HEK293 (cell line): ENCODE measurements at regions not wholly inside any gene's neighbourhood (a gene's known extent, or its start where the extent isn't known, plus 50 kb on each side); places are given as distances from the start of the nearest gene placed in this dataset.

Source experiments
- CTCF ChIA-PET: fragments of 350-600 bp; formaldehyde crosslinking; extraction: SDS; loops from one replicate; lab custom pipeline; 2021; ENCODE audit warnings: antibody characterized with exemption; lab: Yijun Ruan, JAX
- POLR2A ChIA-PET: fragments of 300-600 bp; formaldehyde crosslinking; extraction: SDS; loops from one replicate; lab custom pipeline; 2020; ENCODE audit warnings: antibody characterized with exemption, inconsistent platforms; lab: Yijun Ruan, JAX
- H3K27ac ChIP-seq: fragments of 200-500 bp; sonication (Bioruptor generic); 2 replicates; pipeline ENCODE4 v1.5.1; 2014; ENCODE audit warnings: low read depth, low read length, control low read depth, inconsistent platforms; ENCODE audit errors: extremely low read depth
- H3K36me3 ChIP-seq, 2 experiments: fragments of 200-500 bp in 1 of 2; sonication (Bioruptor generic) in 1 of 2; 1 replicate in 1 of 2; 2 replicates in 1 of 2; pipeline ENCODE4 v1.5.1; 2014 to 2017; ENCODE audit warnings: inconsistent platforms in 2 of 2, low read length in 2 of 2; ENCODE audit not compliant: control insufficient read depth in 2 of 2, insufficient read depth in 1 of 2
- H3K4me1 ChIP-seq: fragments of 200-500 bp; sonication (Bioruptor generic); 2 replicates; pipeline ENCODE4 v1.5.1; 2014; ENCODE audit warnings: mild to moderate bottlenecking, low read length, inconsistent platforms; ENCODE audit not compliant: control insufficient read depth, insufficient read depth
- H3K4me3 ChIP-seq: 2 replicates; pipeline ENCODE4 v1.5.1; 2011; ENCODE audit warnings: low read depth, mild to moderate bottlenecking, control low read depth, low read length, moderate library complexity
- H3K9me3 ChIP-seq: fragments of 200-500 bp; sonication (Bioruptor generic); 2 replicates; pipeline ENCODE4 v1.5.1; 2014; ENCODE audit warnings: low read depth, low read length, inconsistent platforms; ENCODE audit not compliant: control insufficient read depth, insufficient read depth
- BCL6B ChIP-seq: fragments of 450-650 bp; formaldehyde crosslinking; IDR thresholded peaks from 2 replicates; pipeline ENCODE4 v1.5.1; 2017; ENCODE audit warnings: missing biosample characterization, missing genetic modification characterization
- HOXA7 ChIP-seq: sonication (generic); formaldehyde crosslinking; IDR thresholded peaks from 2 replicates; pipeline ENCODE4 v1.8.1; 2022; ENCODE audit warnings: missing genetic modification reagents, borderline replicate concordance
- PATZ1 ChIP-seq: fragments of 450-650 bp; formaldehyde crosslinking; IDR thresholded peaks from 2 replicates; pipeline ENCODE4 v1.5.1; 2016; ENCODE audit warnings: missing biosample characterization, missing genetic modification characterization
- REPIN1 ChIP-seq: fragments of 450-650 bp; formaldehyde crosslinking; IDR thresholded peaks from 2 replicates; pipeline ENCODE4 v1.5.1; 2017; ENCODE audit warnings: missing biosample characterization, missing genetic modification characterization, low read depth
- ZNF112 ChIP-seq: fragments of 450-650 bp; formaldehyde crosslinking; IDR thresholded peaks from 2 replicates; pipeline ENCODE4 v1.5.0; 2017; ENCODE audit warnings: missing biosample characterization, missing genetic modification characterization
- ZNF121 ChIP-seq: fragments of 450-650 bp; formaldehyde crosslinking; IDR thresholded peaks from 2 replicates; pipeline ENCODE4 v1.5.1; 2016; ENCODE audit warnings: missing biosample characterization, missing genetic modification characterization
- ZNF133 ChIP-seq: fragments of 450-650 bp; formaldehyde crosslinking; IDR thresholded peaks from 2 replicates; pipeline ENCODE4 v1.5.1; 2016; ENCODE audit warnings: missing biosample characterization, missing genetic modification characterization
- ZNF280D ChIP-seq: fragments of 450-650 bp; formaldehyde crosslinking; IDR thresholded peaks from 2 replicates; pipeline ENCODE4 v1.5.1; 2016; ENCODE audit warnings: missing biosample characterization, missing genetic modification characterization
- ZNF341 ChIP-seq: fragments of 450-650 bp; formaldehyde crosslinking; IDR thresholded peaks from 2 replicates; pipeline ENCODE4; 2016; ENCODE audit warnings: low read depth, missing biosample characterization, missing genetic modification characterization
- ZNF521 ChIP-seq: fragments of 450-650 bp; formaldehyde crosslinking; IDR thresholded peaks from 2 replicates; pipeline ENCODE4 v1.5.1; 2017; ENCODE audit warnings: missing biosample characterization, mild to moderate bottlenecking, missing genetic modification characterization
- ZNF561 ChIP-seq: fragments of 450-650 bp; IDR thresholded peaks from 2 replicates; pipeline ENCODE4 v1.5.1; 2018; ENCODE audit warnings: missing biosample characterization, missing genetic modification characterization, borderline replicate concordance
- ZNF600 ChIP-seq: fragments of 450-650 bp; formaldehyde crosslinking; IDR thresholded peaks from 2 replicates; pipeline ENCODE4 v1.5.1; 2016; ENCODE audit warnings: missing biosample characterization, missing genetic modification characterization
- ZNF639 ChIP-seq: fragments of 450-650 bp; formaldehyde crosslinking; IDR thresholded peaks from 2 replicates; pipeline ENCODE4 v1.5.1; 2016; ENCODE audit warnings: missing biosample characterization, missing genetic modification characterization
- ZNF658 ChIP-seq: fragments of 450-650 bp; formaldehyde crosslinking; IDR thresholded peaks from 2 replicates; pipeline ENCODE4; 2016; ENCODE audit warnings: missing biosample characterization, missing genetic modification characterization
- ZNF791 ChIP-seq: fragments of 450-650 bp; formaldehyde crosslinking; IDR thresholded peaks from 2 replicates; pipeline ENCODE4 v1.5.1; 2016; ENCODE audit warnings: missing biosample characterization, missing genetic modification characterization
- ZNF837 ChIP-seq: fragments of 450-650 bp; formaldehyde crosslinking; IDR thresholded peaks from 2 replicates; pipeline ENCODE4 v1.5.1; 2016; ENCODE audit warnings: missing biosample characterization, missing genetic modification characterization
- ZSCAN4 ChIP-seq: fragments of 450-650 bp; formaldehyde crosslinking; IDR thresholded peaks from 2 replicates; pipeline ENCODE4 v1.5.1; 2017; ENCODE audit warnings: missing biosample characterization, missing genetic modification characterization
- TF ChIP-seq, protein P1 (sequence below): fragments of 450-650 bp; formaldehyde crosslinking; IDR thresholded peaks from 2 replicates; pipeline ENCODE4 v1.5.1; 2016; ENCODE audit warnings: missing biosample characterization, missing genetic modification characterization
- TF ChIP-seq, protein P2 (sequence below): fragments of 450-650 bp; formaldehyde crosslinking; IDR thresholded peaks from 2 replicates; pipeline ENCODE4 v1.5.1; 2016; ENCODE audit warnings: missing biosample characterization, missing genetic modification characterization

DNA sequence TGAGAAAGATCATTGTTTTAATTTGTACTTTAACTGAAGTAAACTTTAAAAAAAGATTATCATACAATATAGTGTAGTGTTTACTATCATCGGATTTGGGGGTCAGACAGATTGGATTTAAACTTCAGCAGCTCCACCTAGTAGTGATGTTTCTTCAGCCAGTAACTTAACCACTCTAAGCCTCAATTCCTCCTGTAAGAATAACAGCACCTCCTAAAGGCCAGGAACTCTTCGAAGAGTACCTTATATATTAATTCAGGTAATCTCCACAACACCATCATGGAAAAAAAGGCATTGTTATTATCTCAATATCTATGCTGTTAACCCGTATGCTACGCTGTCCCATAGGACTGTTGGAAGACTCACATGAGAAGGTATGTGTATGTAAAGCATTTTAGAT, 69.0 kb upstream of the DLGAP1 start (continued):
- TF ChIP-seq, protein P1, sequence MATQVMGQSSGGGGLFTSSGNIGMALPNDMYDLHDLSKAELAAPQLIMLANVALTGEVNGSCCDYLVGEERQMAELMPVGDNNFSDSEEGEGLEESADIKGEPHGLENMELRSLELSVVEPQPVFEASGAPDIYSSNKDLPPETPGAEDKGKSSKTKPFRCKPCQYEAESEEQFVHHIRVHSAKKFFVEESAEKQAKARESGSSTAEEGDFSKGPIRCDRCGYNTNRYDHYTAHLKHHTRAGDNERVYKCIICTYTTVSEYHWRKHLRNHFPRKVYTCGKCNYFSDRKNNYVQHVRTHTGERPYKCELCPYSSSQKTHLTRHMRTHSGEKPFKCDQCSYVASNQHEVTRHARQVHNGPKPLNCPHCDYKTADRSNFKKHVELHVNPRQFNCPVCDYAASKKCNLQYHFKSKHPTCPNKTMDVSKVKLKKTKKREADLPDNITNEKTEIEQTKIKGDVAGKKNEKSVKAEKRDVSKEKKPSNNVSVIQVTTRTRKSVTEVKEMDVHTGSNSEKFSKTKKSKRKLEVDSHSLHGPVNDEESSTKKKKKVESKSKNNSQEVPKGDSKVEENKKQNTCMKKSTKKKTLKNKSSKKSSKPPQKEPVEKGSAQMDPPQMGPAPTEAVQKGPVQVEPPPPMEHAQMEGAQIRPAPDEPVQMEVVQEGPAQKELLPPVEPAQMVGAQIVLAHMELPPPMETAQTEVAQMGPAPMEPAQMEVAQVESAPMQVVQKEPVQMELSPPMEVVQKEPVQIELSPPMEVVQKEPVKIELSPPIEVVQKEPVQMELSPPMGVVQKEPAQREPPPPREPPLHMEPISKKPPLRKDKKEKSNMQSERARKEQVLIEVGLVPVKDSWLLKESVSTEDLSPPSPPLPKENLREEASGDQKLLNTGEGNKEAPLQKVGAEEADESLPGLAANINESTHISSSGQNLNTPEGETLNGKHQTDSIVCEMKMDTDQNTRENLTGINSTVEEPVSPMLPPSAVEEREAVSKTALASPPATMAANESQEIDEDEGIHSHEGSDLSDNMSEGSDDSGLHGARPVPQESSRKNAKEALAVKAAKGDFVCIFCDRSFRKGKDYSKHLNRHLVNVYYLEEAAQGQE (tag by site-specific recombination), result no peak
- no peak for TF ChIP-seq REPIN1 (tag by site-specific recombination)
- no peak for TF ChIP-seq ZNF837 (tag by site-specific recombination)
- TF ChIP-seq ZNF280D (tag by site-specific recombination), result no peak
- TF ChIP-seq ZNF133 (tag by site-specific recombination), result no peak
- no peak for TF ChIP-seq ZNF521 (tag by site-specific recombination)
- no peak for TF ChIP-seq ZNF639 (tag by site-specific recombination)
- no peak for TF ChIP-seq BCL6B (tag by site-specific recombination)
- TF ChIP-seq ZNF561, result no peak
- no peak for TF ChIP-seq ZNF658 (tag by site-specific recombination)
- TF ChIP-seq ZNF341 (tag by site-specific recombination), result no peak

GRCh38 chr18:4511166-4511565, 56.1 kb upstream of the DLGAP1 start:
- H3K4me3 ChIP-seq, result no peak overlapping the region
- no peaks in the 10 kb centered on the region for H3K36me3 ChIP-seq
- no peak overlapping the region for H3K27ac ChIP-seq
- CTCF ChIA-PET, result interaction anchor here (0.6 kb wide), 1 partner anchor 41 kb away, joined by 3 read pairs; no protein-coding TSS in a partner anchor
- POLR2A ChIA-PET, result no interaction called here
- TF ChIP-seq, protein P2, sequence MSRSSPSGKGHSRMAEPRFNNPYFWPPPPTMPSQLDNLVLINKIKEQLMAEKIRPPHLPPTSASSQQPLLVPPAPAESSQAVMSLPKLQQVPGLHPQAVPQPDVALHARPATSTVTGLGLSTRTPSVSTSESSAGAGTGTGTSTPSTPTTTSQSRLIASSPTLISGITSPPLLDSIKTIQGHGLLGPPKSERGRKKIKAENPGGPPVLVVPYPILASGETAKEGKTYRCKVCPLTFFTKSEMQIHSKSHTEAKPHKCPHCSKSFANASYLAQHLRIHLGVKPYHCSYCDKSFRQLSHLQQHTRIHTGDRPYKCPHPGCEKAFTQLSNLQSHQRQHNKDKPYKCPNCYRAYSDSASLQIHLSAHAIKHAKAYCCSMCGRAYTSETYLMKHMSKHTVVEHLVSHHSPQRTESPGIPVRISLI, result no peak
- TF ChIP-seq ZSCAN4 (tag by site-specific recombination) (no peak), ZNF121 (tag by site-specific recombination) (no peak), ZNF600 (tag by site-specific recombination) (no peak), HOXA7 (CRISPR knock-in tag) (no peak), PATZ1 (tag by site-specific recombination) (no peak), ZNF112 (tag by site-specific recombination) (no peak), ZNF791 (tag by site-specific recombination) (no peak), ZNF561 (no peak)
- H3K9me3 ChIP-seq, result no peaks in the 10 kb centered on the region
- no peaks in the 10 kb centered on the region for H3K4me1 ChIP-seq
